GM12864 (cell line): ENCODE measurements at regions not wholly inside any gene's neighbourhood (a gene's known extent, or its start where the extent isn't known, plus 50 kb on each side); places are given as distances from the start of the nearest gene placed in this dataset.

Experiments
- DNase-seq: peaks from one replicate; pipeline ENCODE4 v3.0.0-alpha.2; 2011; ENCODE audit warnings: low read depth
- H3K4me3 ChIP-seq: 2 replicates; pipeline ENCODE4 v1.5.1; 2011; ENCODE audit warnings: mild to moderate bottlenecking, low read depth, low read length, control low read depth
- CTCF ChIP-seq: IDR thresholded peaks from 2 replicates; pipeline ENCODE4 v1.5.1; 2011; ENCODE audit warnings: low read depth, mild to moderate bottlenecking, moderate library complexity, low read length, control low read depth, inconsistent platforms; ENCODE audit errors: missing control alignments

- no peak overlapping the region for H3K4me3 ChIP-seq
- TF ChIP-seq CTCF = no peak
- no peak for DNase-seq
Observed at GRCh38 chr3:76972624-76973296, 67.1 kb upstream of the ROBO2 start.

- TF ChIP-seq CTCF = no peak
- no peak for DNase-seq
- H3K4me3 ChIP-seq = no peak overlapping the region
Observed at GRCh38 chr3:76976996-76977395, 62.9 kb upstream of the ROBO2 start.

GRCh38 chr3:76985645-76986044, 54.3 kb upstream of the ROBO2 start:
- no peak overlapping the region for H3K4me3 ChIP-seq
- no peak for TF ChIP-seq CTCF
- no peak for DNase-seq

- DNase-seq = no peak
- no peak for TF ChIP-seq CTCF
- no peak overlapping the region for H3K4me3 ChIP-seq
Observed at GRCh38 chr3:76986876-76987474, 52.9 kb upstream of the ROBO2 start.
